ENCODE measurements at regions not wholly inside any gene's neighbourhood (a gene's known extent, or its start where the extent isn't known, plus 50 kb on each side); places are given as distances from the start of the nearest gene placed in this dataset.

- Histone ChIP-seq H3K18ac (ENCODE audit: low read depth, low read length) (no peak overlapping the region), H3K4me1 (ENCODE audit: control insufficient read depth, insufficient read depth, low read length) (no peaks in the 10 kb centered on the region), H2AFZ (replicated peaks; ENCODE audit: low read length, poor library complexity) (no peak overlapping the region), H3K9me1 (ENCODE audit: insufficient read depth, low read length) (no peaks in the 10 kb centered on the region), H4K5ac (ENCODE audit: low read depth, low read length) (no peak overlapping the region), H4K8ac (ENCODE audit: low read depth in 2 of 2, low read length in 2 of 2) (no peak overlapping the region), H3K79me1 (ENCODE audit: low read depth in 1 of 2, low read length in 2 of 2) (no peaks in the 10 kb centered on the region), H4K91ac (ENCODE audit: insufficient read depth, low read depth, low read length) (no peak overlapping the region), H3K4ac (ENCODE audit: low read depth, low read length) (no peak overlapping the region), H3K23ac (ENCODE audit: low read depth, low read length) (no peak overlapping the region), H3K4me2 (ENCODE audit: low read depth, low read length) (no peak overlapping the region), H3K36me3 (ENCODE audit: control insufficient read depth, insufficient read depth, low read length) (no peaks in the 10 kb centered on the region), H3K27me3 (ENCODE audit: control insufficient read depth, insufficient read depth, low read length) (no peaks in the 10 kb centered on the region), H2BK5ac (ENCODE audit: low read depth, low read length, poor library complexity, severe bottlenecking) (no peak overlapping the region), H3K56ac (ENCODE audit: extremely low read depth, insufficient read depth, low read length) (no peak overlapping the region), H3K9ac (ENCODE audit: low read depth, low read length) (no peak overlapping the region), H3K14ac (replicated peaks; ENCODE audit: low read depth, low read length) (no peak overlapping the region), H2BK120ac (ENCODE audit: low read depth, low read length) (no peak overlapping the region), H3K9me3 (ENCODE audit: control insufficient read depth, insufficient read depth, low read length) (no peaks in the 10 kb centered on the region), H2AK9ac (replicated peaks; ENCODE audit: low read depth, low read length, poor library complexity) (no peak overlapping the region), H2AK5ac (ENCODE audit: low read depth, low read length) (no peak overlapping the region), H3K27ac (ENCODE audit: insufficient read depth, low read length) (no peak overlapping the region), H2BK20ac (ENCODE audit: low read depth, low read length) (no peak overlapping the region), H4K20me1 (ENCODE audit: insufficient read depth, low read length) (no peaks in the 10 kb centered on the region), H2BK15ac (ENCODE audit: low read depth, low read length) (no peak overlapping the region), H3K4me3 (ENCODE audit: insufficient read depth, low read depth, low read length) (no peak overlapping the region)
- WGBS, 2 experiments (ENCODE audit: extremely low coverage in 2 of 2, insufficient read length in 1 of 2): no CpG with 5 or more reads among the region's 1 CpG
- dilution Hi-C loops (cut with HindIII; ENCODE audit: low sequenced_read_pairs, unreplicated experiment): no loop called here
- ATAC-seq (ENCODE audit: low read depth) (no peak), DNase-seq (no peak)
- POLR2A ChIA-PET (ENCODE audit: unreplicated experiment): no interaction called here
- no peak for TF ChIP-seq CEBPB (IDR thresholded peaks at IDR 0.05; ENCODE audit: low read depth, low read length)
- peak; percentile 37 for TF ChIP-seq MAFK (IDR thresholded peaks at IDR 0.05; ENCODE audit: low read depth, low read length)
- CTCF ChIA-PET: no interaction called here
- BruUV-seq (replicated peaks): no TSS peak
- in situ Hi-C loops (cut with MboI; ENCODE audit: low sequenced_read_pairs): no loop called here
- intact Hi-C loops (cut with micrococcal nuclease): no loop called here
Observed at GRCh38 chr6:95186710-95187109, 390.6 kb upstream of the MANEA start.

Data from IMR-90 (cell line).